ENCODE measurements at regions not wholly inside any gene's neighbourhood (a gene's known extent, or its start where the extent isn't known, plus 50 kb on each side); places are given as distances from the start of the nearest gene placed in this dataset.

- H4K8ac ChIP-seq (ENCODE audit: extremely low read depth, insufficient read depth, low read length) = no peak overlapping the region
- no peak overlapping the region for H3K14ac ChIP-seq (ENCODE audit: insufficient read length)
- H3K23me2 ChIP-seq (ENCODE audit: low read depth, low read length) = no peaks in the 10 kb centered on the region
- no peaks in the 10 kb centered on the region for H4K20me1 ChIP-seq (replicated peaks in 1 of 2; ENCODE audit: control insufficient read depth in 1 of 2, insufficient read depth in 2 of 2, low read length in 2 of 2)
- H2AFZ ChIP-seq (ENCODE audit: low read length) = no peak overlapping the region
- no peaks in the 10 kb centered on the region for H3K36me3 ChIP-seq (ENCODE audit: control insufficient read depth in 2 of 4, insufficient read depth in 4 of 4, low read length in 3 of 4)
- H3K79me2 ChIP-seq (ENCODE audit: control insufficient read depth in 1 of 2, insufficient read depth in 2 of 2, low read length in 2 of 2) = no peaks in the 10 kb centered on the region
- no peak overlapping the region for H4K5ac ChIP-seq (ENCODE audit: insufficient read length, low read depth, low read length)
- no peak for DNase-seq (ENCODE audit: low read depth in 1 of 2, low spot score in 2 of 2)
- H3K56ac ChIP-seq (replicated peaks; ENCODE audit: insufficient read length, low read depth, low read length) = no peak overlapping the region
- no peak overlapping the region for H2AK5ac ChIP-seq (ENCODE audit: low read depth, low read length)
- peaks cover 8 to 13% (median 10%) of the 10 kb centered on the region in 4 experiments; a peak in 5 of 7 replicates for H3K4me1 ChIP-seq (replicated peaks in 1 of 4; ENCODE audit: control insufficient read depth in 3 of 4, insufficient read depth in 4 of 4, low read length in 3 of 4)
- H2BK15ac ChIP-seq (ENCODE audit: low read length) = no peak overlapping the region
- ChIA-PET CTCF (ENCODE audit: partially characterized antibody) (no interaction called here), POLR2A (ENCODE audit: partially characterized antibody) (no interaction called here)
- H3K79me1 ChIP-seq (ENCODE audit: low read depth, low read length) = no peaks in the 10 kb centered on the region
- H4K91ac ChIP-seq (replicated peaks; ENCODE audit: insufficient read length, low read length) = no peak overlapping the region
- no peak overlapping the region for H3K18ac ChIP-seq (ENCODE audit: extremely low read depth, low read length)
- no peak overlapping the region for H3K4me3 ChIP-seq (ENCODE audit: extremely low read depth in 1 of 4, insufficient read depth in 2 of 4, low read depth in 3 of 4, low read length in 4 of 4)
- 82% methylated on average over 1 of the region's 1 CpG; no CpG with 5 or more reads in 1 of the 2 experiments for whole genome bisulfite sequencing, 2 experiments (ENCODE audit: extremely low coverage in 1 of 2, insufficient coverage in 1 of 2, insufficient read length in 1 of 2, insufficient replicate concordance in 2 of 2, low coverage in 1 of 2, low lambda C conversion rate in 2 of 2, missing lambda C conversion rate in 1 of 2)
- H3K9me3 ChIP-seq (ENCODE audit: insufficient read depth in 2 of 2, low read depth in 1 of 2, low read length in 1 of 2) = no peaks in the 10 kb centered on the region
- H2BK20ac ChIP-seq (ENCODE audit: low read length) = no peak overlapping the region
- H3K4ac ChIP-seq (replicated peaks; ENCODE audit: insufficient read length, low read depth, low read length) = no peak overlapping the region
- no peak overlapping the region for H2BK12ac ChIP-seq (ENCODE audit: low read depth, low read length)
- H3K27me3 ChIP-seq (replicated peaks in 1 of 4; ENCODE audit: control insufficient read depth in 3 of 4, extremely low read depth in 1 of 4, insufficient read depth in 3 of 4, low read length in 3 of 4) = no peaks in the 10 kb centered on the region
- 0 out of 4 replicates have a peak overlapping the region, but pooled peaks have one; percentile 13 to 45 for H3K4me2 ChIP-seq (ENCODE audit: insufficient read depth in 1 of 2, low read depth in 2 of 2, low read length in 2 of 2)
- no peak overlapping the region for H3K9ac ChIP-seq (replicated peaks in 1 of 4; ENCODE audit: extremely low read depth in 1 of 4, low read depth in 3 of 4, low read length in 3 of 4)
- H2BK120ac ChIP-seq (replicated peaks; ENCODE audit: low read depth, low read length) = no peak overlapping the region
- H3K27ac ChIP-seq (ENCODE audit: low read depth, low read length) = no peak overlapping the region
- no peak for FAIRE-seq
- no peak overlapping the region for H3K23ac ChIP-seq (ENCODE audit: insufficient read length)
- no peak overlapping the region for H2BK5ac ChIP-seq (ENCODE audit: low read depth, low read length)
- TF ChIP-seq RFX5 (IDR thresholded peaks at IDR 0.05; ENCODE audit: borderline replicate concordance, low read depth, low read length) (no peak), TAF1 (IDR thresholded peaks at IDR 0.05; ENCODE audit: low read depth, low read length) (no peak), TEAD4 (IDR thresholded peaks at IDR 0.05; ENCODE audit: low read depth, low read length) (no peak), TCF12 (IDR thresholded peaks at IDR 0.05; ENCODE audit: low read depth, low read length) (no peak), NANOG (IDR thresholded peaks at IDR 0.05; ENCODE audit: insufficient read depth, low read depth, low read length, poor library complexity, severe bottlenecking) (no peak), RNF2 (IDR thresholded peaks at IDR 0.05; ENCODE audit: borderline replicate concordance, low read depth, low read length, missing control alignments, poor library complexity, severe bottlenecking) (no peak), POLR2A (IDR thresholded peaks at IDR 0.05; ENCODE audit: control extremely low read depth in 1 of 2, low read depth in 2 of 2, low read length in 2 of 2) (no peak), BCL11A (IDR thresholded peaks at IDR 0.05; ENCODE audit: low read depth in 2 of 2, low read length in 2 of 2) (no peak), CHD1 (IDR thresholded peaks at IDR 0.05; ENCODE audit: low read depth, low read length) (no peak), HDAC2 (IDR thresholded peaks at IDR 0.05; ENCODE audit: borderline replicate concordance in 1 of 2, low read depth in 2 of 2, low read length in 2 of 2) (no peak), GTF2F1 (IDR thresholded peaks at IDR 0.05; ENCODE audit: borderline replicate concordance, low read depth, low read length) (no peak), HDAC6 (IDR thresholded peaks at IDR 0.05; ENCODE audit: low read depth, low read length) (no peak), KDM1A (IDR thresholded peaks at IDR 0.05; ENCODE audit: borderline replicate concordance, low read length) (no peak)
- TF ChIP-seq, protein P1, sequence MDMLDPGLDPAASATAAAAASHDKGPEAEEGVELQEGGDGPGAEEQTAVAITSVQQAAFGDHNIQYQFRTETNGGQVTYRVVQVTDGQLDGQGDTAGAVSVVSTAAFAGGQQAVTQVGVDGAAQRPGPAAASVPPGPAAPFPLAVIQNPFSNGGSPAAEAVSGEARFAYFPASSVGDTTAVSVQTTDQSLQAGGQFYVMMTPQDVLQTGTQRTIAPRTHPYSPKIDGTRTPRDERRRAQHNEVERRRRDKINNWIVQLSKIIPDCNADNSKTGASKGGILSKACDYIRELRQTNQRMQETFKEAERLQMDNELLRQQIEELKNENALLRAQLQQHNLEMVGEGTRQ (IDR thresholded peaks at IDR 0.05; ENCODE audit: low read length) = no peak
Measured at GRCh38 chr1:95582191-95582590, 348.2 kb downstream of the RWDD3 start.

Measured in H1 (cell line).